ENCODE measurements at regions not wholly inside any gene's neighbourhood (a gene's known extent, or its start where the extent isn't known, plus 50 kb on each side); places are given as distances from the start of the nearest gene placed in this dataset.

GRCh38 chr2:198720266-198720665 is 737.5 kb downstream of the SATB2 start:
- TF ChIP-seq CTCF (IDR thresholded peaks at IDR 0.05; ENCODE audit: low read depth, low read length) (no peak), EZH2phosphoT487 (IDR thresholded peaks at IDR 0.05; ENCODE audit: low read depth) (no peak)

Data from OCI-LY3 (cell line).